ENCODE measurements at regions not wholly inside any gene's neighbourhood (a gene's known extent, or its start where the extent isn't known, plus 50 kb on each side); places are given as distances from the start of the nearest gene placed in this dataset.

DNA sequence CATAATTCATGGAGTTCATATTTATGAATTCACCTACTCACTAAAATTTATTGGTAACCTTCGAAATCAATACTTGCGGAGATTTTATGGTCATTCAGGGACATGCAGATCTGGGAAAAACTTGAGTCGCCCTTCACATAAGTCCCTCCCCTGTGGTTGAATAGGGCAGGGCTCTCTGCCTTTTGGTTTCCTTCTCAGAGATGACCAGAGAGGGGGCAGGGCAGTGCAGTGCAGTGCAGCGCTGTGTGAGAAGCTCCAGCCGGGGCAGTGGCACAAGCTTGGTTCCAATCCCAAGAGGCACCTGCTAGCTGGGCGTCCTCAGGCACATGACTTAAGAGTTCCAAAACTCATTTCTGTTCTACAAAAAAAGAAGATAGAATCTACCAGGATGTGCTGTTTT is 274.4 kb upstream of the RAB6C start:
- 31% methylated on average over 6 of the region's 6 CpGs for WGBS (ENCODE audit: low lambda C conversion rate)
- H3K79me2 ChIP-seq (ENCODE audit: insufficient read depth) = no peaks in the 10 kb centered on the region
- CTCF ChIA-PET = no interaction called here
- H3F3A ChIP-seq (replicated peaks; ENCODE audit: insufficient read depth) = no peaks in the 10 kb centered on the region
- no peak overlapping the region for H2AFZ ChIP-seq (ENCODE audit: low read depth)
- H3K36me3 ChIP-seq (replicated peaks in 1 of 2; ENCODE audit: control insufficient read depth in 1 of 2, insufficient read depth in 2 of 2, low read length in 1 of 2) = no peaks in the 10 kb centered on the region
- no peak overlapping the region for H3K4me2 ChIP-seq
- no peaks in the 10 kb centered on the region for H4K20me1 ChIP-seq (ENCODE audit: insufficient read depth)
- TF ChIP-seq FOXM1 (IDR thresholded peaks at IDR 0.05; ENCODE audit: low read depth) = no peak
- no peak for TF ChIP-seq CHD2 (IDR thresholded peaks at IDR 0.05; ENCODE audit: low read length, partially characterized antibody)
- TF ChIP-seq, protein P1, sequence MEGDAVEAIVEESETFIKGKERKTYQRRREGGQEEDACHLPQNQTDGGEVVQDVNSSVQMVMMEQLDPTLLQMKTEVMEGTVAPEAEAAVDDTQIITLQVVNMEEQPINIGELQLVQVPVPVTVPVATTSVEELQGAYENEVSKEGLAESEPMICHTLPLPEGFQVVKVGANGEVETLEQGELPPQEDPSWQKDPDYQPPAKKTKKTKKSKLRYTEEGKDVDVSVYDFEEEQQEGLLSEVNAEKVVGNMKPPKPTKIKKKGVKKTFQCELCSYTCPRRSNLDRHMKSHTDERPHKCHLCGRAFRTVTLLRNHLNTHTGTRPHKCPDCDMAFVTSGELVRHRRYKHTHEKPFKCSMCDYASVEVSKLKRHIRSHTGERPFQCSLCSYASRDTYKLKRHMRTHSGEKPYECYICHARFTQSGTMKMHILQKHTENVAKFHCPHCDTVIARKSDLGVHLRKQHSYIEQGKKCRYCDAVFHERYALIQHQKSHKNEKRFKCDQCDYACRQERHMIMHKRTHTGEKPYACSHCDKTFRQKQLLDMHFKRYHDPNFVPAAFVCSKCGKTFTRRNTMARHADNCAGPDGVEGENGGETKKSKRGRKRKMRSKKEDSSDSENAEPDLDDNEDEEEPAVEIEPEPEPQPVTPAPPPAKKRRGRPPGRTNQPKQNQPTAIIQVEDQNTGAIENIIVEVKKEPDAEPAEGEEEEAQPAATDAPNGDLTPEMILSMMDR (IDR thresholded peaks at IDR 0.05) = no peak
- TF ChIP-seq POLR2AphosphoS5 (IDR thresholded peaks at IDR 0.05; ENCODE audit: low read depth, low read length) = no peak
- TF ChIP-seq, protein P2, sequence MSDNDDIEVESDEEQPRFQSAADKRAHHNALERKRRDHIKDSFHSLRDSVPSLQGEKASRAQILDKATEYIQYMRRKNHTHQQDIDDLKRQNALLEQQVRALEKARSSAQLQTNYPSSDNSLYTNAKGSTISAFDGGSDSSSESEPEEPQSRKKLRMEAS (IDR thresholded peaks at IDR 0.05; ENCODE audit: low read depth) = no peak
- no peak for TF ChIP-seq TCF12 (IDR thresholded peaks at IDR 0.05)
- TF ChIP-seq GABPA (IDR thresholded peaks at IDR 0.05; ENCODE audit: low read depth) = no peak
- no peak for TF ChIP-seq ELF1 (IDR thresholded peaks at IDR 0.05)
- TF ChIP-seq YY1 (IDR thresholded peaks at IDR 0.05; ENCODE audit: low read depth) = no peak
- TF ChIP-seq, protein P3, sequence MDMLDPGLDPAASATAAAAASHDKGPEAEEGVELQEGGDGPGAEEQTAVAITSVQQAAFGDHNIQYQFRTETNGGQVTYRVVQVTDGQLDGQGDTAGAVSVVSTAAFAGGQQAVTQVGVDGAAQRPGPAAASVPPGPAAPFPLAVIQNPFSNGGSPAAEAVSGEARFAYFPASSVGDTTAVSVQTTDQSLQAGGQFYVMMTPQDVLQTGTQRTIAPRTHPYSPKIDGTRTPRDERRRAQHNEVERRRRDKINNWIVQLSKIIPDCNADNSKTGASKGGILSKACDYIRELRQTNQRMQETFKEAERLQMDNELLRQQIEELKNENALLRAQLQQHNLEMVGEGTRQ (IDR thresholded peaks at IDR 0.05; ENCODE audit: borderline replicate concordance, low read depth, low read length) = no peak
- TF ChIP-seq GATA2 (CRISPR knock-in tag; IDR thresholded peaks at IDR 0.05) = no peak
- TF ChIP-seq RXRA (IDR thresholded peaks at IDR 0.05; ENCODE audit: borderline replicate concordance, low read depth) = no peak
- TF ChIP-seq RCOR1 (IDR thresholded peaks at IDR 0.05; ENCODE audit: low read length) = no peak
- TF ChIP-seq NRF1 (IDR thresholded peaks at IDR 0.05; ENCODE audit: low read depth, low read length) = no peak
- TF ChIP-seq, protein P4, sequence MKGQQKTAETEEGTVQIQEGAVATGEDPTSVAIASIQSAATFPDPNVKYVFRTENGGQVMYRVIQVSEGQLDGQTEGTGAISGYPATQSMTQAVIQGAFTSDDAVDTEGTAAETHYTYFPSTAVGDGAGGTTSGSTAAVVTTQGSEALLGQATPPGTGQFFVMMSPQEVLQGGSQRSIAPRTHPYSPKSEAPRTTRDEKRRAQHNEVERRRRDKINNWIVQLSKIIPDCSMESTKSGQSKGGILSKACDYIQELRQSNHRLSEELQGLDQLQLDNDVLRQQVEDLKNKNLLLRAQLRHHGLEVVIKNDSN (IDR thresholded peaks at IDR 0.05; ENCODE audit: borderline replicate concordance, low read depth) = no peak
- H3K4me3 ChIP-seq (ENCODE audit: low read depth in 2 of 2, low read length in 1 of 2) = no peak overlapping the region
- POLR2A ChIA-PET = no interaction called here
- DNase-seq = no peak
- H3K9me3 ChIP-seq = no peaks in the 10 kb centered on the region
- H3K27ac ChIP-seq (ENCODE audit: low read depth in 2 of 2, low read length in 1 of 2) = no peak overlapping the region
- no peak overlapping the region for H3K9ac ChIP-seq
- H3K27me3 ChIP-seq (ENCODE audit: insufficient read depth) = no peaks in the 10 kb centered on the region
- no peaks in the 10 kb centered on the region for H3K4me1 ChIP-seq (ENCODE audit: control insufficient read depth in 1 of 2, insufficient read depth in 2 of 2, low read depth in 1 of 2, low read length in 1 of 2)
- H3K9me2 ChIP-seq = no peaks in the 10 kb centered on the region

DNA sequence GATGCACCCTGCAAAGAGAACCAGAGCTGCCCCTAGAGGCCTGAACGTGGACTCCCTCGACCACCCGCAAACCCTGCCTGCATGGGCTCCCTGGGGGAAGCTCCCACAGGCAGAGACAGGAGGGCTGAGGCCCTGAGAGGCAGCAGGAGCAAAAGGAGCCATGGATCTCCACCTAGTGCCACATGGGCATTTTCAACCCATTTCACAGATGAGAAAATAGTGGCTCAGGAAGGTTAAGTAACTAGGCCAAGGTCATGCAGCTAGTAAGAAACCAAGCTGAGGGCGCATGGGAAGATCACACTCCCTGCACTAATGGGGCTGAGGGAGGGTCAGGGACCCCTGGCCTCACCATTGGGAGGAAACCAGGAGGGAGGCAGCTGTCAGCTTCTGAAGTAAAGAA is 271.7 kb upstream of the RAB6C start:
- WGBS (ENCODE audit: low lambda C conversion rate) = 35% methylated on average over 3 of the region's 4 CpGs
- ChIA-PET CTCF (no interaction called here), POLR2A (no interaction called here)
- H3F3A ChIP-seq (replicated peaks; ENCODE audit: insufficient read depth) = no peaks in the 10 kb centered on the region
- H3K4me2 ChIP-seq = no peak overlapping the region
- DNase-seq = no peak
- no peaks in the 10 kb centered on the region for H3K79me2 ChIP-seq (ENCODE audit: insufficient read depth)
- no peak overlapping the region for H3K4me3 ChIP-seq (ENCODE audit: low read depth in 2 of 2, low read length in 1 of 2)
- H3K27me3 ChIP-seq (ENCODE audit: insufficient read depth) = no peaks in the 10 kb centered on the region
- no peaks in the 10 kb centered on the region for H3K36me3 ChIP-seq (replicated peaks in 1 of 2; ENCODE audit: control insufficient read depth in 1 of 2, insufficient read depth in 2 of 2, low read length in 1 of 2)
- H4K20me1 ChIP-seq (ENCODE audit: insufficient read depth) = no peaks in the 10 kb centered on the region
- H3K9ac ChIP-seq = no peak overlapping the region
- no peak overlapping the region for H2AFZ ChIP-seq (ENCODE audit: low read depth)
- H3K4me1 ChIP-seq (ENCODE audit: control insufficient read depth in 1 of 2, insufficient read depth in 2 of 2, low read depth in 1 of 2, low read length in 1 of 2) = no peaks in the 10 kb centered on the region
- H3K9me3 ChIP-seq = no peaks in the 10 kb centered on the region
- H3K9me2 ChIP-seq = no peaks in the 10 kb centered on the region
- no peak overlapping the region for H3K27ac ChIP-seq (ENCODE audit: low read depth in 2 of 2, low read length in 1 of 2)
- TF ChIP-seq NRF1 (IDR thresholded peaks at IDR 0.05; ENCODE audit: low read depth, low read length) (no peak), MEF2A (IDR thresholded peaks at IDR 0.05; ENCODE audit: borderline replicate concordance, low read depth) (no peak), RAD21 (IDR thresholded peaks at IDR 0.05; ENCODE audit: low read length) (no peak), EZH2phosphoT487 (IDR thresholded peaks at IDR 0.05; ENCODE audit: borderline replicate concordance, low read depth) (no peak), SMC3 (IDR thresholded peaks at IDR 0.05; ENCODE audit: low read depth, low read length) (no peak), MXI1 (IDR thresholded peaks at IDR 0.05; ENCODE audit: low read depth, low read length) (no peak)
- TF ChIP-seq, protein P5, sequence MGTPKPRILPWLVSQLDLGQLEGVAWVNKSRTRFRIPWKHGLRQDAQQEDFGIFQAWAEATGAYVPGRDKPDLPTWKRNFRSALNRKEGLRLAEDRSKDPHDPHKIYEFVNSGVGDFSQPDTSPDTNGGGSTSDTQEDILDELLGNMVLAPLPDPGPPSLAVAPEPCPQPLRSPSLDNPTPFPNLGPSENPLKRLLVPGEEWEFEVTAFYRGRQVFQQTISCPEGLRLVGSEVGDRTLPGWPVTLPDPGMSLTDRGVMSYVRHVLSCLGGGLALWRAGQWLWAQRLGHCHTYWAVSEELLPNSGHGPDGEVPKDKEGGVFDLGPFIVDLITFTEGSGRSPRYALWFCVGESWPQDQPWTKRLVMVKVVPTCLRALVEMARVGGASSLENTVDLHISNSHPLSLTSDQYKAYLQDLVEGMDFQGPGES (IDR thresholded peaks at IDR 0.05; ENCODE audit: low read depth, low read length) = no peak
- TF ChIP-seq, protein P6, sequence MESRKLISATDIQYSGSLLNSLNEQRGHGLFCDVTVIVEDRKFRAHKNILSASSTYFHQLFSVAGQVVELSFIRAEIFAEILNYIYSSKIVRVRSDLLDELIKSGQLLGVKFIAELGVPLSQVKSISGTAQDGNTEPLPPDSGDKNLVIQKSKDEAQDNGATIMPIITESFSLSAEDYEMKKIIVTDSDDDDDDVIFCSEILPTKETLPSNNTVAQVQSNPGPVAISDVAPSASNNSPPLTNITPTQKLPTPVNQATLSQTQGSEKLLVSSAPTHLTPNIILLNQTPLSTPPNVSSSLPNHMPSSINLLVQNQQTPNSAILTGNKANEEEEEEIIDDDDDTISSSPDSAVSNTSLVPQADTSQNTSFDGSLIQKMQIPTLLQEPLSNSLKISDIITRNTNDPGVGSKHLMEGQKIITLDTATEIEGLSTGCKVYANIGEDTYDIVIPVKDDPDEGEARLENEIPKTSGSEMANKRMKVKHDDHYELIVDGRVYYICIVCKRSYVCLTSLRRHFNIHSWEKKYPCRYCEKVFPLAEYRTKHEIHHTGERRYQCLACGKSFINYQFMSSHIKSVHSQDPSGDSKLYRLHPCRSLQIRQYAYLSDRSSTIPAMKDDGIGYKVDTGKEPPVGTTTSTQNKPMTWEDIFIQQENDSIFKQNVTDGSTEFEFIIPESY (IDR thresholded peaks at IDR 0.05; ENCODE audit: borderline replicate concordance, low read depth) = no peak

Measured in SK-N-SH (cell line).